ENCODE measurements at regions not wholly inside any gene's neighbourhood (a gene's known extent, or its start where the extent isn't known, plus 50 kb on each side); places are given as distances from the start of the nearest gene placed in this dataset.
A peak's percentile ranks its signal among the peaks of the same experiment; 100 is the strongest.

- no peak for DNase-seq (ENCODE audit: low spot score)
These were observed 1768.1 kb upstream of the SEL1L start for GRCh38 chr14:83301791-83302190.

- DNase-seq (ENCODE audit: low spot score) = no peak
These were observed 1775.6 kb upstream of the SEL1L start for GRCh38 chr14:83309211-83309610.

GRCh38 chr14:83309833-83310232 lies 1776.2 kb upstream of the SEL1L start:
- DNase-seq (ENCODE audit: low spot score) = no peak

GRCh38 chr14:83312511-83312910 lies 1778.9 kb upstream of the SEL1L start:
- no peak for DNase-seq (ENCODE audit: low spot score)

GRCh38 chr14:83314764-83315163 lies 1781.1 kb upstream of the SEL1L start:
- DNase-seq (ENCODE audit: low spot score) = no peak

GRCh38 chr14:83316356-83316755 lies 1782.7 kb upstream of the SEL1L start:
- no peak for DNase-seq (ENCODE audit: low spot score)

GRCh38 chr14:83320837-83321236 lies 1787.2 kb upstream of the SEL1L start:
- no peak for DNase-seq (ENCODE audit: low spot score)

GRCh38 chr14:83331513-83331912 lies 1797.9 kb upstream of the SEL1L start:
- no peak for DNase-seq (ENCODE audit: low spot score)

GRCh38 chr14:83342590-83342989 lies 1808.9 kb upstream of the SEL1L start:
- DNase-seq (ENCODE audit: low spot score) = no peak

GRCh38 chr14:83347874-83348273 lies 1814.2 kb upstream of the SEL1L start:
- no peak for DNase-seq (ENCODE audit: low spot score)

GRCh38 chr14:83355609-83356008 lies 1822.0 kb upstream of the SEL1L start:
- no peak for DNase-seq (ENCODE audit: low spot score)

GRCh38 chr14:83356080-83356479 lies 1822.4 kb upstream of the SEL1L start:
- no peak for DNase-seq (ENCODE audit: low spot score)

GRCh38 chr14:83372271-83372670 lies 1838.6 kb upstream of the SEL1L start:
- DNase-seq (ENCODE audit: low spot score) = no peak

- no peak for DNase-seq (ENCODE audit: low spot score)
These were observed 1845.8 kb upstream of the SEL1L start for GRCh38 chr14:83379436-83379835.

- no peak for DNase-seq (ENCODE audit: low spot score)
These were observed 1850.6 kb upstream of the SEL1L start for GRCh38 chr14:83384253-83384652.

GRCh38 chr14:83395321-83395720 lies 1861.7 kb upstream of the SEL1L start:
- no peak for DNase-seq (ENCODE audit: low spot score)

- no peak for DNase-seq (ENCODE audit: low spot score)
These were observed 1882.8 kb upstream of the SEL1L start for GRCh38 chr14:83416476-83416875.

GRCh38 chr14:83419420-83419819 lies 1885.8 kb upstream of the SEL1L start:
- no peak for DNase-seq (ENCODE audit: low spot score)

- DNase-seq (ENCODE audit: low spot score) = no peak
These were observed 1888.1 kb upstream of the SEL1L start for GRCh38 chr14:83421711-83422110.

GRCh38 chr14:83425138-83425537 lies 1891.5 kb upstream of the SEL1L start:
- DNase-seq (ENCODE audit: low spot score) = no peak

- no peak for DNase-seq (ENCODE audit: low spot score)
These were observed 1892.1 kb upstream of the SEL1L start for GRCh38 chr14:83425706-83426105.

GRCh38 chr14:83433618-83434017 lies 1900.0 kb upstream of the SEL1L start:
- DNase-seq (ENCODE audit: low spot score) = no peak

GRCh38 chr14:83441801-83442200 lies 1908.1 kb upstream of the SEL1L start:
- DNase-seq (ENCODE audit: low spot score) = no peak

GRCh38 chr14:83455561-83455960 lies 1921.9 kb upstream of the SEL1L start:
- DNase-seq (ENCODE audit: low spot score) = no peak

GRCh38 chr14:83461521-83461920 lies 1927.9 kb upstream of the SEL1L start:
- DNase-seq (ENCODE audit: low spot score) = peak; percentile 22
